LNCaP clone FGC (cell line): ENCODE measurements at regions not wholly inside any gene's neighbourhood (a gene's known extent, or its start where the extent isn't known, plus 50 kb on each side); places are given as distances from the start of the nearest gene placed in this dataset.

Experiments
- DNase-seq: peaks from one replicate; pipeline ENCODE4 v3.0.0-alpha.2; 2011; ENCODE audit warnings: low read depth
- H3K4me3 ChIP-seq: 2 replicates; pipeline ENCODE4 v1.5.1; 2011; ENCODE audit warnings: mild to moderate bottlenecking, low read depth, low read length, control low read depth
- TF ChIP-seq, protein P1 (sequence below): IDR thresholded peaks from 2 replicates; pipeline ENCODE4 v1.5.1; 2012; ENCODE audit warnings: mild to moderate bottlenecking; ENCODE audit not compliant: control insufficient read depth, insufficient read depth; ENCODE audit errors: extremely low read depth

DNA sequence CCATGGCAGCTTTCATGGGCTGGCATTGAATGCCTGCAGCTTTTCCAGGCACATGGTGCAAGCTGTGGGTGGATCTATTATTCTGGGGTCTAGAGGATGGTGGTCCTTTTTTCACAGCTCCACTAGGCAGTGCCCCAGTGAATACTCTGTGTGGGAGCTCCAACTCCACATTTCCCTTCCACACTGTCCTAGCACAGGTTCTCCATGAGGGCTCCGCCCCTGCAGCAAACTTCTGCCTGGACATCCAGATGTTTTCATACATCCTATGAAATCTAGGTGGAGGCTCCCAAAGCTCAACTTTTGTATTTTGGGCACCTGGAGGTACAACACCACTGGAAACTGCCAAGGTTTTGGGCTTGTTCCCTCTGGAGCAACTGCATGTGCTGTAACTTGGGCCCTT lies 450.6 kb downstream of the LMO7 start:
- H3K4me3 ChIP-seq: no peak overlapping the region
- TF ChIP-seq, protein P1, sequence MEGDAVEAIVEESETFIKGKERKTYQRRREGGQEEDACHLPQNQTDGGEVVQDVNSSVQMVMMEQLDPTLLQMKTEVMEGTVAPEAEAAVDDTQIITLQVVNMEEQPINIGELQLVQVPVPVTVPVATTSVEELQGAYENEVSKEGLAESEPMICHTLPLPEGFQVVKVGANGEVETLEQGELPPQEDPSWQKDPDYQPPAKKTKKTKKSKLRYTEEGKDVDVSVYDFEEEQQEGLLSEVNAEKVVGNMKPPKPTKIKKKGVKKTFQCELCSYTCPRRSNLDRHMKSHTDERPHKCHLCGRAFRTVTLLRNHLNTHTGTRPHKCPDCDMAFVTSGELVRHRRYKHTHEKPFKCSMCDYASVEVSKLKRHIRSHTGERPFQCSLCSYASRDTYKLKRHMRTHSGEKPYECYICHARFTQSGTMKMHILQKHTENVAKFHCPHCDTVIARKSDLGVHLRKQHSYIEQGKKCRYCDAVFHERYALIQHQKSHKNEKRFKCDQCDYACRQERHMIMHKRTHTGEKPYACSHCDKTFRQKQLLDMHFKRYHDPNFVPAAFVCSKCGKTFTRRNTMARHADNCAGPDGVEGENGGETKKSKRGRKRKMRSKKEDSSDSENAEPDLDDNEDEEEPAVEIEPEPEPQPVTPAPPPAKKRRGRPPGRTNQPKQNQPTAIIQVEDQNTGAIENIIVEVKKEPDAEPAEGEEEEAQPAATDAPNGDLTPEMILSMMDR: no peak
- DNase-seq: no peak

DNA sequence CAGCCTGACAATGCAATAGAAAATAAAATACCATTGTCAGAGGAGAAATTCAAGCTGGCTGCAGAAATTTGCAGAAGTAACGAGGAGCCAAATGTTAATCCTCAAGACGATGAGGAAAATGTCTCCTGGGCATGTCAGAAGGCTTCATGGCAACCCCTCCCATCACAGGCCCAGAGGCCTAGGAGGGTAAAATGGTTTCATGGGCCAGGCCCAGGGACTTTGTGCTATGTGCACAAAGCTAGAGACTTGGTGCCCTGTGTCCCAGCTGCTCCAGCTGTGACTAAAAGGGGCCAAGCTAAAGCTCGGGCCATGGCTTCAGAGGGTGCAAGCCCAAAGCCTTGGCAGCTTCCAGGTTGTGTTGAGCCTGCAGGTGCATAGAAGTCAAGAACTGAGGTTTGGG lies 431.7 kb downstream of the LMO7 start:
- H3K4me3 ChIP-seq: no peak overlapping the region
- TF ChIP-seq, protein P1: no peak
- DNase-seq: no peak

DNA sequence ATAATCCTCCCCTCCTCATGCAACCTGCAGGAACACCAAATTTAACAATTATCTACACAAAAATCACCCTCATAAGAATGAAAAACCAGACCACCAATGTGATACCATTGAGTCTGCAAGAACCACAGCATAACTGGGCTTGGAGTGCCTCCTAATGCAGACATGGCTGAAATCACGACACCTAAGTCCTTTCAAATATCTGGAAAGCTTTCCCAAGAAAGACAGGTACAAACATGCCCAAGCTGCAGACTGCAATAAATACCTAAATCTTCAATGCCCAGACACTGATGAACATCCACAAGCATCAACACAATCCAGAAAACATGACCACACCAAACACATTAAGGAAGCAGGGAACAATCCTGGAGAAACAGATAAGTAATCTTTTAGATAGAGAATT lies 417.1 kb downstream of the LMO7 start:
- DNase-seq: no peak
- H3K4me3 ChIP-seq: no peak overlapping the region
- TF ChIP-seq, protein P1: no peak

DNA sequence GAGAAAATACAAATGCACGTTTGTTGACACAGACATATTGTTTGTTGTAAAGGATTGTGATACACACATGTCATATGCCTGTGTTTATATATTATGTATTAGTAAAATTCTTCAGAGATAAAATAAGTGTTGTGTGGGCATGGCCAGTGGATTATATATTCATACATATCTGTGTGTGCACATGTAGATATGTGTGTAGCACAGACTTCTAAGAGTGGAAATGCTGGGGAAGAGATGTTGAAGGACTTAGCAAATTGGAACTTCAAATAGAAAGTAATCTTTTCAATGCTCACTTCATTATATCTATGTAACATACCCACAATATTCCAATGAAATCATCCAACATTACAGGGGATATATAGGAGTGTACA lies 413.2 kb downstream of the LMO7 start:
- no peak overlapping the region for H3K4me3 ChIP-seq
- TF ChIP-seq, protein P1: no peak
- no peak for DNase-seq

DNA sequence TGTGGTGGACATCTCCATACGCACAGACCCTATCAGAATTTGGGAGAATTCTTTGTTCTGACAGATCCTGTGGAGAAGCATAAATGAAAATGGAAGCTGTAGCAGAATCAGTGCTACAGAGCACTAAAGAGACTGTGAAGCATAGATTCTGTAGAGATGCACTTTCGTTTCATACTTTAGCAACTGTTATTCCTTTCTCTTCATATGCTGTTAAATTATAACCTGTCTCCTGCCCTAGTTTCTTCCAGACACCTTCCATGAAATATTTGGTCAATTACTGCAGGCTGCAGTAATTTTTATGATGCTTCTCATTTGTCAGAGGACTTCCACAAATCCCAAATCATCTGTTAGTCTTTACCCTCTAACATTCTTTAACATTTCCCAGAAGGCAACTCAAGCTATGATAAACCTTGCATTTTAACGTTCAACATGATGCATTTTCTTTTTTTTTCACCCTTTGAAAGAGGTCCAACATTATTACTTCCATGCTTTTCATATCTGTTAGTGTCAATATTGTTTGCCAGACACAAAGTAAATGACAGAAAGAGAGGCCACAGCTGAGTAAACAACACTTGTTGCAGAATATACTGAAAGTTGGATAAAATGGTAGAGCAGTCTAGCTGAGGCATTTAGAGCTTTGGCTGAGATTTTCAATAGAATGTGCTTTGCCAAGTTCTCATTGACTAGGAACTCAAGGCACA lies 412.7 kb downstream of the LMO7 start:
- no peak overlapping the region for H3K4me3 ChIP-seq
- TF ChIP-seq, protein P1: no peak
- DNase-seq: no peak

DNA sequence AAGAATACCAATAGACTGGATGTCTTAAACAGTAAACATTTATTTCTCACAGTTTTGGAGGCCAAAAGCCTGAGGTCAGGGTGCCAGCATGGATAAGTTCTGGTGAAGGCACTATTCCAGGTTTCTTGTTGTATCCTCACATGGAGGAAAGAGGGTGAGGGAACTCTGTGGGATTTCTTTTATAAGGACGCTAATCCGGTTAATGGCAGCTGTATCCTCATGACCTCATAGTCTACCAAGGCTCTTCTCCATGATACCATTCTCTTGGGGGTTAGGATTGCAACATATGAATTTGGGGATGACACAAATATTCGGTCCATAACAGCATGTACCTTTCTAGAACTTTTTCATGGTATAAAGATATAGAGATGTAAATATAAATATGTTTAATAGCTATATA lies 412.0 kb downstream of the LMO7 start:
- TF ChIP-seq, protein P1: no peak
- DNase-seq: no peak
- no peak overlapping the region for H3K4me3 ChIP-seq

DNA sequence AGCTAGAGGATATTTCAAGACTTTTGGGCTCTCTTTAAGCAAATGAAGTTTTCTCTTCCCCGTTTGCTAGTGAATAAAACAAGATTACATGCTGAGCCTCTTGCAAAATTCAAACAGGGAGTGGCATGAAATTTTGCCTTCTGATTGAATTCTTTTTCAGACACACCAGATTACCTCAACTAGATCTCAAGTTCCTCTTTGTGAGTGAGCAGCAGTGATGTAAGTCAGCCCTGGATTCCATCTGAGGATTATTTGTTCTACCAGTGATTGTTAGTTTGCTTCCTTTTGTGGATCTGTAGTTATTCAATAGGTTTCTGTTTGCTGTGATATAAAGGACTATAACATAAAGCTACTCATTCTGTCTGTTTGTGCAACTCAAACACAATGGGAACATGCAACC lies 407.7 kb downstream of the LMO7 start:
- no peak for DNase-seq
- no peak overlapping the region for H3K4me3 ChIP-seq
- TF ChIP-seq, protein P1: no peak
